OCI-LY1 (cell line): ENCODE measurements at regions not wholly inside any gene's neighbourhood (a gene's known extent, or its start where the extent isn't known, plus 50 kb on each side); places are given as distances from the start of the nearest gene placed in this dataset.

ENCODE experiments used
- H2AFZ ChIP-seq: fragments of 200-600 bp; sonication (generic), shearing (Covaris generic); 2 replicates; pipeline ENCODE4 v1.6.0; 2014; ENCODE audit warnings: antibody characterized with exemption, mild to moderate bottlenecking, low read length
- H3F3A ChIP-seq: fragments of 200-600 bp; sonication (generic), shearing (Covaris generic); 2 replicates; pipeline ENCODE4 v1.6.0; 2014; ENCODE audit warnings: mild to moderate bottlenecking, antibody characterized with exemption, low read length, moderate library complexity; ENCODE audit not compliant: insufficient read depth
- H3K27ac ChIP-seq: fragments of 200-600 bp; sonication (generic); 2 replicates; pipeline ENCODE4 v1.5.1; 2014; ENCODE audit warnings: low read length, mixed run types, mild to moderate bottlenecking, low read depth; ENCODE audit not compliant: poor library complexity, severe bottlenecking
- H3K27me3 ChIP-seq: fragments of 200-600 bp; sonication (generic); 2 replicates; pipeline ENCODE4 v1.6.0; 2014; ENCODE audit warnings: antibody characterized with exemption, mild to moderate bottlenecking, low read length, moderate library complexity; ENCODE audit not compliant: insufficient read depth
- H3K36me3 ChIP-seq: fragments of 200-600 bp; sonication (generic); 2 replicates; pipeline ENCODE4 v1.6.1; 2014; ENCODE audit warnings: mild to moderate bottlenecking, antibody characterized with exemption, low read length, moderate library complexity, mixed read lengths; ENCODE audit not compliant: insufficient read depth
- H3K4me1 ChIP-seq: fragments of 200-600 bp; sonication (generic); 2 replicates; pipeline ENCODE4 v1.5.1; 2014; ENCODE audit warnings: mild to moderate bottlenecking, low read length, moderate library complexity; ENCODE audit not compliant: insufficient read depth, severe bottlenecking
- H3K4me2 ChIP-seq: fragments of 200-600 bp; sonication (generic), shearing (Covaris generic); 2 replicates; pipeline ENCODE4 v1.6.1; 2014; ENCODE audit warnings: low read length
- H3K4me3 ChIP-seq: fragments of 200-600 bp; sonication (generic); 2 replicates; pipeline ENCODE4 v1.5.1; 2014; ENCODE audit warnings: low read length, low read depth, mild to moderate bottlenecking, mixed read lengths; ENCODE audit not compliant: poor library complexity, severe bottlenecking
- H3K79me2 ChIP-seq: fragments of 200-600 bp; shearing (Covaris generic); 2 replicates; pipeline ENCODE4 v1.6.1; 2016; ENCODE audit warnings: mixed run types, low read length, mixed read lengths; ENCODE audit not compliant: insufficient read depth
- H3K9ac ChIP-seq: fragments of 200-600 bp; sonication (generic), shearing (Covaris generic); 2 replicates; pipeline ENCODE4 v1.6.1; 2014; ENCODE audit warnings: mild to moderate bottlenecking, low read length, mixed read lengths
- H3K9me2 ChIP-seq: fragments of 200-600 bp; sonication (generic), shearing (Covaris generic); 2 replicates; pipeline ENCODE4 v1.6.1; 2014; ENCODE audit warnings: low read depth, mild to moderate bottlenecking, low read length, mixed read lengths
- H3K9me3 ChIP-seq: fragments of 200-600 bp; shearing (Covaris generic); 2 replicates; pipeline ENCODE4 v1.6.1; 2014; ENCODE audit warnings: low read length, mixed read lengths
- H4K20me1 ChIP-seq: fragments of 200-600 bp; sonication (generic), shearing (Covaris generic); 2 replicates; pipeline ENCODE4 v1.6.0; 2016; ENCODE audit warnings: mild to moderate bottlenecking, low read length; ENCODE audit not compliant: insufficient read depth
- CTCF ChIP-seq: fragments of 200-600 bp; sonication (generic), shearing (Covaris generic); IDR thresholded peaks from 2 replicates; pipeline ENCODE4 v1.5.1; 2017; ENCODE audit warnings: mild to moderate bottlenecking, antibody characterized with exemption, low read length, moderate library complexity, mixed read lengths
- EZH2 ChIP-seq: fragments of 200-600 bp; sonication (generic), shearing (Covaris generic); IDR thresholded peaks from 2 replicates; pipeline ENCODE4 v1.8.0; 2017; ENCODE audit warnings: borderline replicate concordance, mixed run types, mild to moderate bottlenecking, antibody characterized with exemption, low read length, moderate library complexity, mixed read lengths

- no peak overlapping the region for H2AFZ ChIP-seq
- no peak for TF ChIP-seq EZH2
- TF ChIP-seq CTCF = no peak
- H3K4me1 ChIP-seq = no peaks in the 10 kb centered on the region
These were observed 402.8 kb upstream of the JAG1 start for GRCh38 chr20:11076434-11077105.

GRCh38 chr20:11077226-11077625 is 403.4 kb upstream of the JAG1 start:
- no peak overlapping the region for H3K27ac ChIP-seq
- no peaks in the 10 kb centered on the region for H3K27me3 ChIP-seq
- H3K9me3 ChIP-seq = no peaks in the 10 kb centered on the region
- no peaks in the 10 kb centered on the region for H3K79me2 ChIP-seq
- no peaks in the 10 kb centered on the region for H3K4me1 ChIP-seq
- no peak overlapping the region for H3K4me2 ChIP-seq
- no peak overlapping the region for H2AFZ ChIP-seq
- TF ChIP-seq CTCF = no peak
- TF ChIP-seq EZH2 = no peak
- H3K36me3 ChIP-seq = no peaks in the 10 kb centered on the region
- no peaks in the 10 kb centered on the region for H4K20me1 ChIP-seq
- H3F3A ChIP-seq = no peaks in the 10 kb centered on the region
- no peak overlapping the region for H3K9ac ChIP-seq
- no peaks in the 10 kb centered on the region for H3K9me2 ChIP-seq
- H3K4me3 ChIP-seq = no peak overlapping the region

More at GRCh38 chr20:11076434-11077105, 402.8 kb upstream of the JAG1 start:
- no peaks in the 10 kb centered on the region for H3K9me3 ChIP-seq
- no peaks in the 10 kb centered on the region for H3K36me3 ChIP-seq
- H4K20me1 ChIP-seq = no peaks in the 10 kb centered on the region
- H3K4me2 ChIP-seq = no peak overlapping the region
- no peak overlapping the region for H3K9ac ChIP-seq
- no peak overlapping the region for H3K27ac ChIP-seq
- no peak overlapping the region for H3K4me3 ChIP-seq
- no peaks in the 10 kb centered on the region for H3F3A ChIP-seq
- no peaks in the 10 kb centered on the region for H3K79me2 ChIP-seq
- no peaks in the 10 kb centered on the region for H3K9me2 ChIP-seq
- no peaks in the 10 kb centered on the region for H3K27me3 ChIP-seq

- H3K9me3 ChIP-seq = no peaks in the 10 kb centered on the region
- H3K27ac ChIP-seq = no peak overlapping the region
- H3K36me3 ChIP-seq = no peaks in the 10 kb centered on the region
These were observed 406.2 kb upstream of the JAG1 start for GRCh38 chr20:11080010-11080409.

More at GRCh38 chr20:11080010-11080409, 406.2 kb upstream of the JAG1 start:
- Histone ChIP-seq H3K4me1 (no peaks in the 10 kb centered on the region), H3K9me2 (no peaks in the 10 kb centered on the region), H2AFZ (no peak overlapping the region), H3K4me3 (no peak overlapping the region), H3K27me3 (no peaks in the 10 kb centered on the region), H4K20me1 (no peaks in the 10 kb centered on the region), H3K79me2 (no peaks in the 10 kb centered on the region), H3F3A (no peaks in the 10 kb centered on the region), H3K9ac (no peak overlapping the region), H3K4me2 (no peak overlapping the region)
- TF ChIP-seq CTCF = no peak
- TF ChIP-seq EZH2 = no peak
